Prostate gland (tissue), 2 donors: ENCODE measurements at regions not wholly inside any gene's neighbourhood (a gene's known extent, or its start where the extent isn't known, plus 50 kb on each side); places are given as distances from the start of the nearest gene placed in this dataset.
"Not testable (repeated sequence)": the region's sequence is repeated elsewhere in the genome, so short reads cannot be mapped to it uniquely, and the experiment has no call there.

Experiments used
- DNase-seq: peaks from one replicate; pipeline ENCODE4 v3.0.0-alpha.2; 2019; ENCODE audit warnings: low spot score
- H3K27ac ChIP-seq, 2 donors: fragments of 200-600 bp; sonication (generic); 2 replicates each; pipeline ENCODE4 v1.5.1; 2017 to 2019
- H3K27me3 ChIP-seq: fragments of 200-600 bp; sonication (generic); replicated peaks from 2 replicates; pipeline ENCODE4 v1.5.1; 2019; ENCODE audit not compliant: insufficient read depth
- H3K36me3 ChIP-seq, 2 donors: fragments of 200-600 bp; sonication (generic); 1 replicate in 1 of 2; 2 replicates in 1 of 2; pipeline versions ENCODE4 v1.5.1 to v1.8.1; 2017 to 2019
- H3K4me1 ChIP-seq: fragments of 200-600 bp; sonication (generic); replicated peaks from 2 replicates; pipeline ENCODE4 v1.5.1; 2019
- H3K4me3 ChIP-seq, 2 donors: fragments of 200-600 bp; sonication (generic); 2 replicates each; pipeline ENCODE4 v1.5.1; 2017 to 2019
- H3K9me3 ChIP-seq: fragments of 200-600 bp; sonication (generic); 2 replicates; pipeline ENCODE4 v1.5.1; 2017
- CTCF ChIP-seq, 4 experiments: fragments of 200-600 bp in 2 of 4; fragments of 450-650 bp in 2 of 4; sonication (generic) in 2 of 4; IDR thresholded peaks; 1 replicate in 3 of 4; 2 replicates in 1 of 4; pipeline ENCODE4 v1.5.1; 2016 to 2019; ENCODE audit warnings: antibody characterized with exemption in 4 of 4, mild to moderate bottlenecking in 2 of 4, moderate library complexity in 2 of 4
- POLR2A ChIP-seq: fragments of 450-650 bp; IDR thresholded peaks from one replicate; pipeline ENCODE4 v1.6.1; 2016; ENCODE audit warnings: antibody characterized with exemption, mild to moderate bottlenecking
- POLR2AphosphoS5 ChIP-seq: sonication (generic); formaldehyde crosslinking; IDR thresholded peaks from one replicate; pipeline ENCODE4 v1.6.1; 2017; ENCODE audit warnings: antibody characterized with exemption
- WGBS: methylation state at CpG from one replicate; pipeline ENCODE4 v1.1.5; 2018; 5-methylcytosine and 5-hydroxymethylcytosine counted together
- intact Hi-C: fragments of 100-400 bp; cut with DNase I; formaldehyde crosslinking; loops from one replicate; pipeline ENCODE4 v1.14.2; 2022

DNA sequence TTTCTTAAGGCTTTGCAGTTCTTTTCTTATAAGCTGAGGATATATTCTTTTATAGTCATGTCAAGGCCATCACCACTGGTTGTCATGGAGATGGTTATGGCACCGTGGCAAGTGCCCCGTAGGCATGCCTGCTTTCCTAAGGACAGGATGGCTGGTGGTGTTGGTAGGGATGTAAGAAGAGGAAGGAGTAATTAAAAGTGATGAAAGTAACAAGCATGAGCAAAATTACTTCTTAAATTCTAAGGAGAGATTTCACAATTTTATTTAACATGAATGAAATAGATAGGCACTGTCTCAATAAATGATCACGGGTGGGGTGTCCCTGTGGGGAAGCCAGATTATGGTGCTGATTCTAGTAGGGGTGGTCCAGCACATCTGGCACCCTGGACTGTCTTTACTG, 290.2 kb upstream of the KLF4 start:
- Histone ChIP-seq H3K36me3 (no peaks in the 10 kb centered on the region), H3K9me3 (no peaks in the 10 kb centered on the region), H3K4me1 (no peaks in the 10 kb centered on the region), H3K27me3 (no peaks in the 10 kb centered on the region), H3K27ac (no peak overlapping the region), H3K4me3 (no peak overlapping the region)
- WGBS: 75% methylated on average over 3 of the region's 3 CpGs
- DNase-seq: no peak
- intact Hi-C loops: no loop called here
- no peak for TF ChIP-seq CTCF (IDR thresholded peaks at IDR 0.05)
- TF ChIP-seq POLR2AphosphoS5: no peak
- TF ChIP-seq POLR2A: no peak

DNA sequence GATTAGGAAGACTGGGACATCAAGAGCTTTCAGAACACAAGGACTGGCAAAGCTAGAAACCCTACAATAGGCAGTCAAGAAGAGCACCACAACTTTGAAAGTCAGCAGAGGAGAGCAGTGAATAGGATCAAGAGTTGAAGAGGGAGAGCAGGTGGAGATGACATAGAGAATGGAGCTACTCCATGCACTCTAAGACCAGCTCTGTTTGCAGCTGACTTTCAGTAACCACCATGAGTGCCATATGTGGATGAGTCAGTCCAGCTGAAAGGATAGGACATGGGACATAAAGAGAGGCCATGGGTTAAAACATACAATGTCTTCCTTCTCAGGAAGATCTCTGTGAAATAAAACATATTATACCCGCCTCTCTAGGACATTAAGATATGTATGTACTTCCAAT, 289.1 kb upstream of the KLF4 start:
- DNase-seq: no peak
- Histone ChIP-seq H3K9me3 (no peaks in the 10 kb centered on the region), H3K27me3 (no peaks in the 10 kb centered on the region), H3K4me1 (no peaks in the 10 kb centered on the region), H3K36me3 (no peaks in the 10 kb centered on the region), H3K27ac (no peak overlapping the region), H3K4me3 (no peak overlapping the region)
- TF ChIP-seq POLR2AphosphoS5: no peak
- TF ChIP-seq CTCF (IDR thresholded peaks at IDR 0.05): no peak
- no peak for TF ChIP-seq POLR2A
- WGBS: 94% methylated on average over 1 of the region's 1 CpG
- intact Hi-C loops: no loop called here

DNA sequence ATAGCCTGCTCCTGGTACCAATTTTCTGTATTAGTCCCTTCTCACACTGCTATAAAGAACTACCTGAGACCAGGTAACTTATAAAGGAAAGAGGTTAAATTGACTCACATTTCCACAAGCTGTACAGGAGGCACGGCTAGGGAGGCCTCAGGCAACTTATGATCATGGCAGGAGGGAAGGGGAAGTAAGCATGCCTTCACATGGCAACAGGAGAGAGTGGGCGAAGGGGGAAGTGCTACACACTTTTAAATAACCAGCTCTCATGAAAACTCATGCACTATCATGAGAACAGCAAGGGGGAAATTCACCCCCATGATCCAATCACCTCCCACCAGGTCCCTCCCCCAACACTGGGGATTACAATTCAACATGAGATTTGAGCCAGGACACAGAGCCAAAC, 284.5 kb upstream of the KLF4 start:
- H3K27ac ChIP-seq, H3K9me3 ChIP-seq, intact Hi-C loops, DNase-seq, H3K36me3 ChIP-seq, H3K4me3 ChIP-seq, H3K27me3 ChIP-seq, H3K4me1 ChIP-seq: not testable (repeated sequence)
- 87% methylated on average over 2 of the region's 2 CpGs for WGBS

- Histone ChIP-seq H3K4me3 (no peak overlapping the region), H3K27ac (no peak overlapping the region), H3K27me3 (no peaks in the 10 kb centered on the region), H3K36me3 (no peaks in the 10 kb centered on the region), H3K9me3 (no peaks in the 10 kb centered on the region), H3K4me1 (no peaks in the 10 kb centered on the region)
- WGBS: 89% methylated on average over 3 of the region's 3 CpGs
- no peak for DNase-seq
- intact Hi-C loops: no loop called here
- TF ChIP-seq POLR2A (no peak), POLR2AphosphoS5 (no peak), CTCF (IDR thresholded peaks at IDR 0.05) (no peak)
These were observed 283.4 kb upstream of the KLF4 start for GRCh38 chr9:107772988-107773387.

- no peak overlapping the region for H3K4me3 ChIP-seq
- TF ChIP-seq CTCF (IDR thresholded peaks at IDR 0.05): no peak
- TF ChIP-seq POLR2A: no peak
- TF ChIP-seq POLR2AphosphoS5: no peak
- no peak overlapping the region for H3K27ac ChIP-seq
- no peak for DNase-seq
- H3K27me3 ChIP-seq: no peaks in the 10 kb centered on the region
- no peaks in the 10 kb centered on the region for H3K36me3 ChIP-seq
- intact Hi-C loops: no loop called here
- no peaks in the 10 kb centered on the region for H3K4me1 ChIP-seq
- H3K9me3 ChIP-seq: no peaks in the 10 kb centered on the region
These were observed 281.1 kb upstream of the KLF4 start for GRCh38 chr9:107770716-107771115.
